ENCODE measurements at regions not wholly inside any gene's neighbourhood (a gene's known extent, or its start where the extent isn't known, plus 50 kb on each side); places are given as distances from the start of the nearest gene placed in this dataset.
"Not testable (repeated sequence)": the region's sequence is repeated elsewhere in the genome, so short reads cannot be mapped to it uniquely, and the experiment has no call there.

DNA sequence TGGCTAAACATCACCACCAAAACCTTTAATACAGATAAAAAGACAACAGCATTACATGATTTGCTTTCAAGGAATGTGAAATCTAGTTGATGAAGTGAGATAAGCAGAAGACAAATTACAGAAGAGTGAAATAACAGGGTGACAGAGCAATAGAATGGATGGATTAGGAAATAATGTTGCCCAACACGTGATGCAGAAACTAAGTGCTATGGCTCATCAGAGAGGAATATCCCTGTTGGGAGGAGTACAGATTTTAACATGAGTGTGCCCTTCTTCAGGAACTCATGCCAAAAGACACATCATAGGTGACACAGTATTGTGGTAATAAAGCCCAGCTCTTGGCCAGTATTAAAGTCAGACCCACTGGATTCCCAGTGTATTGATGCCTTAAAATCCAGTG is 176.6 kb upstream of the RAG2 start:
- H3K36me3 Mint-ChIP-seq: no peaks in the 10 kb centered on the region
- H3K9me3 Mint-ChIP-seq: no peaks in the 10 kb centered on the region
- H3K27ac Mint-ChIP-seq: no peak overlapping the region
- no peak overlapping the region for H3K4me3 Mint-ChIP-seq
- H3K27me3 Mint-ChIP-seq: peaks cover 3% of the 10 kb centered on the region
- no peaks in the 10 kb centered on the region for H3K4me1 Mint-ChIP-seq

DNA sequence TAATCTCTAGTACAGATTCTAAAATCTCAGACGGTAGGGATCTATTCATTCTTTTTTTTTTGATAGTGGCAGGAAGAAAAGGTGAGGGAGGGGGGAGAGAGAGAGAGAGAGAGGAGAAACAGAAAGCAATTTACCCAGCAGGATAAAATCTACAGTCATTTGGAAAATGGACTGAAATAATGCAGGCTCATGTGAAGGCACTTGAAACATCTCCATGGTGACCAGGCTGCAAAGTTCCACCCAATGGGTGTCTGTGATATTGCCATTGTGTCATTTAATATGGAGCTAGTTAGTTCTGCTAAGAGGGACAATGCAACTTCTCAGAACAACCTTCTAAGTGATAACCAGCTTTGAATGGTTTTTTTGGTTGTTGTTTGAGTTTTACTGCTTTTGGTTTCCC is 165.2 kb upstream of the RAG2 start:
- Mint-ChIP-seq H3K9me3 (peaks cover 7% of the 10 kb centered on the region), H3K27me3 (peaks cover 4% of the 10 kb centered on the region), H3K27ac (no peak overlapping the region), H3K36me3 (no peaks in the 10 kb centered on the region), H3K4me1 (no peaks in the 10 kb centered on the region), H3K4me3 (no peak overlapping the region)

DNA sequence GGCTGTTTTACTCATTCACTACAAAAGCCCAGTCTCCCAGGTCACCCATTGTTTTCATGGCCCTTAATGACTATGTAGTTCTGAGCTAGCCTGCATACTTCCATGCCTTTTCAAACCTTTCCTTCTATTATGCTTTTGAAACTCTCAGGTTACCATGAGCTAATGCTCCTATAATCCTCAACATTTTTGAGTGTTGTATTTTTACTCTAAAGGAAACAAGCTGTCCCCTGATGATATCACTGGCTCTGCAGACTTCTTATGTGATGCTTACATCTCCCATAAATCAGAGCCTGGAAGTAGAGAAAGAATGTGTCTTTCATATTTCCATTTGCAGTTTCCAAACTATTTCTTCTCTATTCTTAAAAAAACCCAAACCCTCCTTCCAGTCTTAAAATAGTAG is 159.0 kb upstream of the RAG2 start:
- peaks cover 7% of the 10 kb centered on the region for H3K9me3 Mint-ChIP-seq
- no peaks in the 10 kb centered on the region for H3K4me1 Mint-ChIP-seq
- H3K27me3 Mint-ChIP-seq: peaks cover 7% of the 10 kb centered on the region

DNA sequence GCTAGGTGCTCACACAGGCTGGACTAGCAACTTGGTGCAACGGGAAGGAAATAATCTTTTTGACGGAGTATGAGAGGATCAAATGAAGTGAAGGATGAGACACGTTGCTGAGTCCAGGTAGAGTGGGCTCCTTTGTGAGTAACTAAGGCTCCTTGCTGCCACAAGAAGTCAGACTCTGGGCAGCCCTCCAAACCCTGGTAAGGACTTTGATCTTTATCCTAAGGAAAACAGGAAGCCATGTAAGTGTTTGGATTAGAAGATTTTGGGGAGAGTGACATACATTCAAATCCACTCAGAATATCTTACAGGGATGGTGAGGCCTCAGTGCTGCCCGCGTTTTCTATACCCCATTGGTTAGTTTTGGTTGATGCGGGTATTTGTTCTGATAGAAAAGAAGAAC is 155.9 kb upstream of the RAG2 start:
- no peaks in the 10 kb centered on the region for H3K4me1 Mint-ChIP-seq

More for the DNA sequence above, 159.0 kb upstream of the RAG2 start:
- Mint-ChIP-seq H3K36me3 (no peaks in the 10 kb centered on the region), H3K27ac (no peak overlapping the region), H3K4me3 (no peak overlapping the region)

DNA sequence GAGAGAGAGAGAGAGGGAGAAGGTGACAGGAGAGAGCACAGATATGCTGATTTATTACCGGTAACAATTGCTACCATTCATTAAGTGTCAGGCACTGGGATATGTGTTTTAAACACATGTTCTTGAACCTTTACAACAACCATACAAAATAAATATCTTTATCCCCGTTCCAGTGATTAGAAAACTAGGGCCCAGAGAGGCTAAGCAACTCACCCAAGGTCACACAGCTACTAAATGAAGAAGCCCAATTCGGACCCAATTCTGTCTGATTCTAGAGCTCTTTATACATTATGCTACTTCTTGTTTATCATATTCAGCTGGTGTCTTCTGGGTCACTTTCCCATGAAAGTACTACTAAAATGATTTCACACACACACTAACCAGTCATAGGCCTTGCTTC is 154.0 kb upstream of the RAG2 start:
- Mint-ChIP-seq H3K4me1 (no peaks in the 10 kb centered on the region), H3K4me3 (no peak overlapping the region), H3K27ac (no peak overlapping the region), H3K36me3 (no peaks in the 10 kb centered on the region), H3K27me3 (peaks cover 11% of the 10 kb centered on the region), H3K9me3 (no peaks in the 10 kb centered on the region)

More for the DNA sequence above, 155.9 kb upstream of the RAG2 start:
- Mint-ChIP-seq H3K27me3 (peaks cover 7% of the 10 kb centered on the region), H3K27ac (no peak overlapping the region), H3K36me3 (no peaks in the 10 kb centered on the region), H3K9me3 (no peaks in the 10 kb centered on the region), H3K4me3 (no peak overlapping the region)

DNA sequence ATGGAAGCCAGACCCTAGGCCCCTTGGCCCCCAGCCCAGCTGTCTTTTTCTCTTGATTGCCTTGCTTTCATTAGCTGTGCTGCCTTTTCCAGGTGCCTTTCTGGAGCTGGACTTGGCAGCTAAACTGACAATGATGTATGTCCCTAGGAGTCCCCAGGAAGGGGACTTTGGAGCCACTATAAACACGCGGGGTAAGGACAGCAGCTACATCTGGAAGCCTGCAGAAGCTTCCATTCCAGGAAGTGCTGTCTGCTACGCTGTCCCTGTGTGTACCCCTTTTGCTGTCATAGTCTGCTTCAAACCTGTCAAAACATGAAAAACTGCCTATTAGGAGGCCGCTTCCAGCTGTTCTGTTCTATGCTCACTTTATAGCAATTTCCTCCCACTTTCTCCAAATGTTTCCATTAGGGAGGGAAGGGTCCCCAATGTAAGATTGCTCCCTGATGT is 153.3 kb upstream of the RAG2 start:
- Mint-ChIP-seq H3K4me3 (no peak overlapping the region), H3K27me3 (peaks cover 12% of the 10 kb centered on the region), H3K27ac (no peak overlapping the region), H3K4me1 (no peaks in the 10 kb centered on the region), H3K9me3 (no peaks in the 10 kb centered on the region), H3K36me3 (no peaks in the 10 kb centered on the region)

DNA sequence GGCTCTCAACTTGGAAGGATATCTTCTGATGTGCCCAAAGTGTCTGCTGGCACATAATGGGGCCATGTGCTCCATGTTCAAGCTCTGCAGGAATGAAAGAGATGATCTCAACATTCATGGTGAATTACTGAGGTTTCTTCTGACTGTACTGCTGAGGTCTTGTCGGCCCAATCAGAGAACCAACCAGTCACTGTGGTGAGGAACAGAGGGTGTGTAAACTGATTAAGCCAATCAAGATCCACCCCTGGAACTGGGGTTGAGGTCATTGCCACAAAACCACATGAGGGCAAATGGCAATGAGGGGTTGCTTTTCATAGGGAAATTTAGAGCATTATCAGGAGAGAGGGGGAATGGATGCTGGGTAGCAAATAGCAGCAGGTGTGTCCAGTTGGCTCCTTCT is 152.3 kb upstream of the RAG2 start:
- Mint-ChIP-seq H3K9me3 (no peaks in the 10 kb centered on the region), H3K27me3 (peaks cover 12% of the 10 kb centered on the region), H3K4me3 (no peak overlapping the region)

DNA sequence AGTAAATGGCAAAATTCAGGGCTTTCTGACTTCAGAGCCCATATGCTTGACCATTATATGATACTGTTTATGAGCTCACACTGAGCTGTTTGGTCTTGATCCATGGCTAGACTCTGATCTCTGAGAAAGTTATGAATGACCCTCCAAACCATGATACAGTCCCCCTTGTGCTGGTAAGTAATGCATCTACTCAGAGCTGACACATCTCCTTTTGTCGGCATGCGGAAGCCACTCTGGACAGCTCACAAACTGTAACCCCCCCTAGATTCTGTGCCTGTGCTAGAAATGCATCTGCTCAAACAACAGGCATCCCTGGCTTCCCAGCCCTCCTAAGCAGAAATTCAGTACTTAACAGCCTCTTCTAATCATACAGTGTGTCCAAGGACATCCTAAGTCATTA is 150.8 kb upstream of the RAG2 start:
- no peak overlapping the region for H3K4me3 Mint-ChIP-seq
- H3K4me1 Mint-ChIP-seq: peaks cover 5% of the 10 kb centered on the region
- no peaks in the 10 kb centered on the region for H3K9me3 Mint-ChIP-seq
- H3K27me3 Mint-ChIP-seq: peaks cover 16% of the 10 kb centered on the region
- no peaks in the 10 kb centered on the region for H3K36me3 Mint-ChIP-seq
- H3K27ac Mint-ChIP-seq: no peak overlapping the region

More for the DNA sequence above, 152.3 kb upstream of the RAG2 start:
- Mint-ChIP-seq H3K27ac (no peak overlapping the region), H3K36me3 (no peaks in the 10 kb centered on the region), H3K4me1 (no peaks in the 10 kb centered on the region)

DNA sequence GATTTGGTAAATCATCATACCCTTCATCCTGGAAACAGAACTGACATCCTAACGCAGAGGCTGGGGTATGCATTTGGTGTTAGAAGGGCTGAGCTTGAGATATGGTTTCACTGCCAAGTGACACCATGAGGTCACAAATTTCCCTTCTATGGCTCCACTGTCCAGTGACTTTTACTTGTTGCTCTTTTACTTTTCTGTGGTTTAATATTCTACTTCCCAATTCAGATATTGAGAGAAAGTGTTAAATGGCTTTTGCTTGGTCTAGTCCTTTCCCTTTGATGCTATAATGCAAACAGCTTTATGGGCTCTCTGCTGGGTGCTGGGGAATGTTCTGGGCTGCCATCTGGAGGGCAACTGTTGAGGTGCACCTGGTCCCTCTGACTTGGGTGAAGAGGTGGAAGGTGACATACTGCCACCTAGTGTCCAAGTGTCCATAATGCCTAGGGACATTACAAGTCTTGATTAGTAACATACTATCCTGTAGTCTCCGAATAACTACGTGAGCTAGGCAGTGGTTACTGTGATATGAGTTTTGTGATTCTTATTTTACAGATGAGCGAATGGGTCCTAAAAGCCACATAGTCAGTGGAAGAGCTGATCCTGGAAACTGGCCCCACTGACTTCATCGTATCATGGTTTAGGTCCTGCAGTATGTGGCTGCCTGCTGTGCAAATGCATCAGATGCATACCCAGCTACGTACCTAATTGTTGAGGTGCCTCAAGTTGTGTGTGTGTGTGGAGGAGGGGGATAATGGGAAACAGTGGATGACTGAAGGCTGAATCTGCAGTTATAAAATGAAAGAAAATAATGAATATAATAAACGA is 149.1 kb upstream of the RAG2 start:
- Mint-ChIP-seq H3K4me3 (no peak overlapping the region), H3K27ac (no peak overlapping the region), H3K27me3 (peaks cover 16% of the 10 kb centered on the region), H3K4me1 (peaks cover 5% of the 10 kb centered on the region), H3K36me3 (no peaks in the 10 kb centered on the region), H3K9me3 (no peaks in the 10 kb centered on the region)

DNA sequence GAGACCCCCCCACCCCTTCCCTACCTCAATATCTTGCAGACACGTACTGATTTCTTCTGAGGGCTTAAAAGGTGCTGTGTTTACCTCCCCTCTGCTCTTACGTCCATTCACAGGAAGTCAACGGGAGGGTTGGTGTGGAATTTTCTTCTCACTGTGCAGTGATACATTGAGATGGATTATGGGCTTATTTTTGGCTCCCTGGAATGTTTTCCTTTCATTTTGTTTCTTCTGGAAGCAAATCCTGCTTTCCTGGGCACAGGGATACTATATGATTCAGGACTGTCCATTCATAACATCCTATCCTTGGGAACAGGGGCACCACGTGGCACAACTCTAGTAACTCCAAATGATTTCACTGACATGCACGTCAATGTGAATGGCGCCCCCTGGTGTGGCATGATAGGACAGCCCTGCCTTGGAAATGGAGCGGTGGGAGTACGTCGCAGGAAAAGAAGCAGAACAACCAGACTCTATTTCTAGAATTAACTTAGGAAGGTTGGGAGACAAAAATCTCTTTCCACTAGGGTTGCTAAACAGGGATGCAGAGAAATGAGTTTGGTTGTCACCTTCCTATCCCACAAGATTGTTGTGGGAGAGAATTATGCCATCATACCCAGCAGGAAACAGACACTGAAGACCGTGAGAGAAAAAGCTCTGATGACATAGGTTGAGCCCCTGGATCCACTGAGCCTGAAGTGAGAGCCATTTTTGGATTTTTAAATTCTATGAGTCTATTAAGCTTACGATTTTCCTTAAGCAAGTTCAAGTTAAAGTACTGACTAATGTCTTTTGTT is 146.5 kb upstream of the RAG2 start:
- Mint-ChIP-seq H3K27me3 (peaks cover 20% of the 10 kb centered on the region), H3K4me1 (peaks cover 5% of the 10 kb centered on the region), H3K27ac (no peak overlapping the region), H3K9me3 (no peaks in the 10 kb centered on the region), H3K4me3 (no peak overlapping the region), H3K36me3 (no peaks in the 10 kb centered on the region)

DNA sequence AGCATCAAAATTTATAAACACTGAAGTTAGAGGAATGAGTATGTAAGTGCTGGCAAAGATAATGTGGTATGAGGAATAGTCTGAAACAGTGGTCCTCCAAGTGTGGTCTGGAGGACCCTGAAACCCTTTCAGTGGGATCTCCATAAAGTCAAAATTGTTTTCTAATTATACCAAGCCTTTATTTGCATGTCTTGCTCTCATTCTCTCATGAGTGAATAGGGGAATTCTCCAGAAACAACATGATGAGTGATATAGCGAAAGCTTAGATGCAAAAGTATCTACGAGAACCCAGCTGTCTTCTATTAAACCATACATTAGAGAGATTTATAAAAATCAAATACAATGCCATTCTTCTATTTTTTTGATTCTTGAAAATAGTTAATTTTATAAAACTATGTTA is 145.0 kb upstream of the RAG2 start:
- no peaks in the 10 kb centered on the region for H3K9me3 Mint-ChIP-seq
- H3K27me3 Mint-ChIP-seq: peaks cover 17% of the 10 kb centered on the region
- no peak overlapping the region for H3K4me3 Mint-ChIP-seq
- no peak overlapping the region for H3K27ac Mint-ChIP-seq
- no peaks in the 10 kb centered on the region for H3K36me3 Mint-ChIP-seq
- peaks cover 5% of the 10 kb centered on the region for H3K4me1 Mint-ChIP-seq

DNA sequence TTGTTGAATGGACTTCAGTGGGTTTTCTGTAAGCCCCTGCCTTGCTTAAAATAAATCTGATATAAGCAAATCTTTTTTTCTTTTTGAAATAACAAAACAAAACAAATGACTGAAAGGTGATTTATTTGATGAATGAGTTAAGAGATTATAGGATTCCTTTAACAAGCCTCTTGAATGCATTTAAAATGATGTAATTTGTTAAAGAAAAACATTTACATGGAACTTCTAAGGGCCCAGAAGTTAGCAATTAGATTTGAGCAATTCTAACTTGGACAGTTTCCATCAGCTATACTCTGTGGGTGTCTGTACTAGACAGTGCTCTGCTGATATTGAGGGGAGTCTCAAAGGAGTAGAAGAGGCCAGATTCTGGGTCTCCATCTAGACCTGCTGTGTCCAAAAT is 143.5 kb upstream of the RAG2 start:
- no peak overlapping the region for H3K27ac Mint-ChIP-seq
- no peak overlapping the region for H3K4me3 Mint-ChIP-seq
- H3K27me3 Mint-ChIP-seq: peaks cover 13% of the 10 kb centered on the region
- H3K4me1 Mint-ChIP-seq: peaks cover 5% of the 10 kb centered on the region
- H3K36me3 Mint-ChIP-seq: no peaks in the 10 kb centered on the region
- H3K9me3 Mint-ChIP-seq: no peaks in the 10 kb centered on the region

DNA sequence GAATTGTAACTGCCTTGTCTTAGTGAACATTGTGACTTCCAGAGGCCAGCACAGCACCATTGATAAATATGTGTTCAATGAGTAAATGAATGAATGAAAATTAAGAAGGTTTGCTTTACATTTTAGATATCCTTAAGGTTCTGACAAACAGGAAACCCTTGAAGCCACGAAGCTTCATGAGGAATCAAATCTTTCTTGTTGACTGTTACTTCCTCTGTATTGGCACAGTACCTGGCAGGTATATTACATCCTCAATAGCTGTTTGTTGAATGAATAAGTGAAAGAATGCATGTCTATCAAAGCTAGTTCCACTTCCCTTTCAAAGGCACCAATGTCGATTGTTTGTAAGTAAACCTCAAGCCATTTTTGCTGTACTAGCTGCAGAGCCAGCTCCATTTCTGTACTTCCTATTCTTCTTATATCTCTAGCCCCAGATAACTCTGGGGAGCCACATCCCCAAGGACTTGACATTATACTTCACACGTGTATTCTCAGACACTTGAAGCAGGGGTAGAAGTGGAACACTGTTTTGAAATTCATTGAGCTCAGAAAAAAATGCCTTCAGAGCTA is 140.3 kb upstream of the RAG2 start:
- H3K4me3 Mint-ChIP-seq: no peak overlapping the region
- H3K27me3 Mint-ChIP-seq: peaks cover 7% of the 10 kb centered on the region
- no peaks in the 10 kb centered on the region for H3K36me3 Mint-ChIP-seq
- H3K27ac Mint-ChIP-seq: no peak overlapping the region
- H3K4me1 Mint-ChIP-seq: no peaks in the 10 kb centered on the region
- H3K9me3 Mint-ChIP-seq: no peaks in the 10 kb centered on the region

DNA sequence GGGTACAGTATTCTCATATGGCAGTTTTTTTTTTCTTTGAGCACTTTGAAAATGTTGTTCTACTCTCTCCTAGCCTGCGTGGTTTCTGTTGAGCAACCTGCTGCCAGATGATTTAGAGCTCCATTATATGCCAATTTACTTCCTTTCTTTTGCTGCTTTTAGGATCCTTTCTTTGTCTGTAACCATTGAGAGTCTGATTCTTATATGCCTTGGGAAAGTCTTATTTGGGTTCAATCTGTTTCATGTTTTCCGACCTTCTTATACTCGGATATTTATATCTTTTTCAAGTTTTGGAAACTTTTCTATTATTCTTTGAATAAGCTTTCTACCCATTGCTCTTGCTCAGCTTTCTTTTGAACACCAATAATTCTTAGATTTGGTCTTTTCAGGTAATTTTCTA is 138.1 kb upstream of the RAG2 start:
- no peak overlapping the region for H3K4me3 Mint-ChIP-seq
- no peaks in the 10 kb centered on the region for H3K9me3 Mint-ChIP-seq
- H3K27me3 Mint-ChIP-seq: peaks cover 11% of the 10 kb centered on the region
- H3K27ac Mint-ChIP-seq: no peak overlapping the region
- H3K4me1 Mint-ChIP-seq: no peaks in the 10 kb centered on the region
- H3K36me3 Mint-ChIP-seq: no peaks in the 10 kb centered on the region

DNA sequence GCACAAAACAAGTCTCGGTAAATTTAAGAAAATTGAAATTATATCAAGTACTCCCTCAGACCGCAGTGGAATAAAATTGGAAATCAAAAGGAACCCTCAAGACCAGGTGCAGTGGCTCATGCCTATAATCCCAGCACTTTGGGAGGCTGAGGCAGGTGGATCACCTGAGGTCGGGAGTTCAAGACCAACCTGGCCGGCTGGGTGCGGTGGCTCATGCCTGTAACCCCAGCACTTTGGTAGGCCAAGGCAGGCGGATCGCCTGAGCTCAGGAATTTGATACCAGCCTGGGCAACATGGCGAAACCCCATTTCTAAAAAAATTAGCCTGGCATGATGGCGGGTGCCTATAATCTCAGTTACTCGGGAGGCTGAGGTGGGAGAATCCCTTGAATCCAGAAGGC is 135.7 kb upstream of the RAG2 start:
- H3K27ac Mint-ChIP-seq, H3K4me1 Mint-ChIP-seq, H3K27me3 Mint-ChIP-seq: not testable (repeated sequence)

DNA sequence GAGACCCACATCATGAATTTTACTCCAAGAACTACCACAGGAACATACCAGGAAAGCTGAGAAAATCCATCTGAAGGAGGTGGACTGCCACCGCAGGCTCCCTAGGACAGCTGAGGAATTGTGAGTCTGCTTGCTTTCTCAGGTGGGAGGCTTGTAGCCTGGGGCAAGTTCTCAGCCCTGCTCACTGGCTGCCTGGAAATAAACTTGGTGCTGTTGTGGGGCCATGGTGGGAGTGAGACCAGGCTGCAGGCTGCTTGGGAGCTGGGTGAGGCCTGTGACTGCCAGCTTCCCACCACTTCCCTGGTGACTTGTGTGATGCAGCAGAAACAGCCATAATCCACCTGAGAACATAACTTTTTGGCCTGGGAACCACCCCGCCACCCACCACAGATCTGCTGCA is 132.7 kb upstream of the RAG2 start:
- Mint-ChIP-seq H3K9me3 (no peaks in the 10 kb centered on the region), H3K36me3 (no peaks in the 10 kb centered on the region), H3K4me3 (no peak overlapping the region), H3K4me1 (no peaks in the 10 kb centered on the region), H3K27ac (no peak overlapping the region), H3K27me3 (peaks cover 11% of the 10 kb centered on the region)

More for the DNA sequence above, 135.7 kb upstream of the RAG2 start:
- H3K36me3 Mint-ChIP-seq, H3K9me3 Mint-ChIP-seq, H3K4me3 Mint-ChIP-seq: not testable (repeated sequence)

Measured in activated naive CD4-positive, alpha-beta T cell treated with anti-CD3 and anti-CD28 coated beads, Interleukin-2, amount 50 U/mL, for 24 hours (primary cell).